ENCODE measurements at regions not wholly inside any gene's neighbourhood (a gene's known extent, or its start where the extent isn't known, plus 50 kb on each side); places are given as distances from the start of the nearest gene placed in this dataset.

DNA sequence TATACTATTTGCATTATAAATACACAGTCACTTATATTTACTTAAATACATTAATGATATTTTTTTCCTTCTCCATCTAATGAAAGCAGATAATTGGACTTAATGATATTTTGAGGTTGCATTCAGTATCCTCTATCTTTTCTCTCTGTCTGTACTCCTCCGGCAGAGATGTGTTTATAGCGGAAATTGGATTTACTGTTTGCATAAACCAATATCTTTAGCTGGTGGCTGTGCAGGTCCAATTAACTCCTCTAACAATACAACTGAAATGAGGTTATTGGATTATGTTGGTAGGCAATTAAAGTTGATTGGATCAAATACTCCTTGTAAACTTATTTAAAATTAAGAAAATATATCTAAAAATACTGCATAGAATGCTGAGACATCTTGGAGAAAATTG is 1044.2 kb upstream of the SORCS1 start:
- DNase-seq (ENCODE audit: extremely low read depth, low read depth, low spot score) = no peak

- no peak for DNase-seq (ENCODE audit: extremely low read depth, low read depth, low spot score)
These were observed 1043.5 kb upstream of the SORCS1 start for GRCh38 chr10:108208038-108208437.

GRCh38 chr10:108204528-108205305 is 1040.2 kb upstream of the SORCS1 start:
- DNase-seq (ENCODE audit: extremely low read depth, low read depth, low spot score) = no peak

DNA sequence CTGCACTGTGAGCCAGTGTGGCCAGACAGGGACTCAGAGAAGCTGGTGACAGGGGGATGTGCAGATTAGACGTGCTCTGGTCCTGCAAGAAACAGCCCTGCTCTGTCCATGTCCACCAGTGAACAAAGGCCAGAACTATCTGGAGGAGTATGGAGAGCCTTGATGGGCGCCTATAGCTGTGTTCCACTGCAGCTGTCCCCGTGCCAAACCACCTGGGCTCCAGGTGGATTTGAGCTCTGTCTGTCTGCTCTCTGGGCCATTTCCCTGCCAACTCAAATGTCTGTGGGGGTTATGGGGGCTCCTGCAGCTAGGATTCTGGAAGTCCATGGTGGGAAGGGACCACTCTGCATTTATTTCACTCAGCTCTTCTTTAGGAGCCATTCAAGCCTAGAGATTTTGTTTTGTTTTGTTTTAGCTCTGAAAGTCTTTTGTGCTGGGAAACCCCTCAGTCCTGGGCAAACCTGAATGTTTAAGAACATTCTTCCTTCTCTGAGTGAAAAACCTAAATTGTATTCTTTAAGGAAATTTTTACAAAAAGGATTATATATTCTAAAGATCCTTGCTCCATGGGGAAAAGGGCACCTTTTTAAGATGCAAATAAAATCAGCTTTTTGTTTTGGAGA is 1039.5 kb upstream of the SORCS1 start:
- DNase-seq (ENCODE audit: extremely low read depth, low read depth, low spot score) = no peak

DNA sequence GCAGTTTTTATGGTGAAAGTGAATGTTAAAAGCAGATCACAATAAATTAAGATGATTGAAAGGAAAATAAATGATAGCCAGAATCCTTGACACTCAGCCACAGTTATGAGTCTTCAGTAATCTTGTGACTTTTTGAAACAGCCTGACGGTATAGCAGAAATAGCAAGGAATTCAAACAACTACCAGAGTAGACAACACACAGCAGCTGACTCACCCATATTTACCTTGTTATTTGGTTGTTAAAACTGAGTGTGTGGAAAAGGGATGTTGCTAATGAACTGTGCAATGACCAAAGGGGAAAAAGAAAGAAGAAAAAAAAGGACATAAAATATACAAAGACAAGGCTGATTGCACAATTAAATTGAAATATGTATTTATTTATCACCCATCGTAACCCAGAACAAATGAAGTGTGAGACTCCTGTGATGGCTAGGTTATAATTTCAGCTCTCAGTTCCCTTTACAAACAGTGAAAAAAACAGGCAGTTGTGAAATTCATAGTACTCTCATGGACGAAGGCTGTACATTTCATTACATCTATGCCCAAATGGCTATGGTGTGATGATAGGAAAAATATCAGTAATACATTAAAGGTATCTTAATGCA is 1023.0 kb upstream of the SORCS1 start:
- DNase-seq (ENCODE audit: extremely low read depth, low read depth, low spot score) = no peak

GRCh38 chr10:108184114-108184513 is 1019.6 kb upstream of the SORCS1 start:
- no peak for DNase-seq (ENCODE audit: extremely low read depth, low read depth, low spot score)

GRCh38 chr10:108180878-108181277 is 1016.4 kb upstream of the SORCS1 start:
- no peak for DNase-seq (ENCODE audit: extremely low read depth, low read depth, low spot score)

- DNase-seq (ENCODE audit: extremely low read depth, low read depth, low spot score) = no peak
These were observed 1005.3 kb upstream of the SORCS1 start for GRCh38 chr10:108169846-108170245.

DNA sequence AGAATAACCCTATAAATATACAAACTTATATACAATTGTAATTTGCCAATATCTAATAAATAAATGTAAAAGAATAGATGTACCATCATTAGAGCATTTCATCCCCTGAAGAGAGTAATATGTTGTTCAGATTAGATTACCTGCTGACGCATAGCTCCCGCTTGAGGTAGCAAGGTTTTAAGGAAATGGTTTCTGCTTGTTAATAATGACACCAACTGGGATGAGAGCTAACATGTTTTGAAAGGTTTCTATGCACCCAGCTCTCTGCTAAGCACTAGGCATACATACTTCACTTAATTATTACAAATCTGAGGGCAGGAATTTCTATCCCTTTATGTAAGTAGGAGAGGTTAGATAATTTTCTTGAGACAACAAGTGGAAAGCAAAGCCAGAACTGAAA is 1003.3 kb upstream of the SORCS1 start:
- no peak for DNase-seq (ENCODE audit: extremely low read depth, low read depth, low spot score)

DNA sequence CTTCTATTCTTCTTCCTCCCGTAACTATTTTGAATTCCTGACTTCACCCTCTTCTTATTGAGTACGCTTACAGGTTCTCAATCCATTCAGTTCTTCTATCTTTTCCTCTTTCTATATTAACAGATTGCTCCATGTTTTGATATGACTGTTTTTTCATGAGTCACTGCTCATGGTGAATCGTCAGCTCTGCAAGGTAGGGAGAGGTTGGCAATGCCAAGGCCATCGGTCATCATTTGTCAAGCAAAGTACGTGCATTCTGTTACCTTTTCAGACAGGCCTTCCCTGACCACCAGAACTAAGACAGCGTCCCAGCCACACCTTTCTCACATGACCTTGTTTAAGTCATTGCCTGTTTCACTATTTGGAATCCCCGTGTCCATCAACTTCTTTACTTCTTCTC is 1001.9 kb upstream of the SORCS1 start:
- DNase-seq (ENCODE audit: extremely low read depth, low read depth, low spot score) = no peak

- no peak for DNase-seq (ENCODE audit: extremely low read depth, low read depth, low spot score)
These were observed 982.8 kb upstream of the SORCS1 start for GRCh38 chr10:108147346-108147745.

DNA sequence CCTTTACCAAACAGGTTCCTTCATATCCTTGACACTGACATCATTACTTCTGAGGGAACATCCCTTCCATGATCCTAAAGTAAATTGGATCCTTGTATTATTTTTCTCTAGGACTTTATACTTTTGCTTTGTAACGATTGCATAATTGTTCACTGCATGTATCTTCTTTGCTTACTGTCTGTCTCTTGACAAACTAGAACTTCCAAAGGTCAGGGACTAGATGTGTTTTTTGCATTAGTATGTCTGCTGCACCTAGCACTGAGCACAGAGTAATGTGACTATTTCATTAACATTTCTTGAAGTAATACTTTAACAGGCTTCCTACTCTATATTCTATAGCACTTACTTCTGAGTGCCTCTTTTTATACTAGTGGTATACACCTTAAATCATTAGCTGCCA is 976.6 kb upstream of the SORCS1 start:
- no peak for DNase-seq (ENCODE audit: extremely low read depth, low read depth, low spot score)

GRCh38 chr10:108132303-108132702 is 967.8 kb upstream of the SORCS1 start:
- DNase-seq (ENCODE audit: extremely low read depth, low read depth, low spot score) = no peak

- DNase-seq (ENCODE audit: extremely low read depth, low read depth, low spot score) = no peak
These were observed 966.1 kb upstream of the SORCS1 start for GRCh38 chr10:108130575-108130974.

DNA sequence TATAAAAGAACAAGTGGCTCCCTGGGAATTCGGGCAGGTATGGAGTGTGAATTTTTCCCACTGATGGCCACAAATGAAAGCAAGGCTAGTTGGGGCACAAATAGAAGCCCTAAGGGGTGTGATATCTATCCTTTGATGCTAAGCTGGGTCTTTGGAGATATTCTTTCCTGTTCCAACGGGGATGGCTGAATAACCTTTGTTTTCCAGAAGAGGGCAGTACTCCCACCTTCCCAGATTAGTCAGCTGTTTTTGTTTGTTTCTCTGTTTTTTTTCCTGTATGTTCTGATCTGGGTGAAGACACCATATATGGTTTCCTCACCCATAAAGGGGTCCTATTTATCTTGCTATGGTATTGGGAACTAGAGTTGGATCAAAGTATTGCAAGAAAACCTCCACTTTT is 947.7 kb upstream of the SORCS1 start:
- DNase-seq (ENCODE audit: extremely low read depth, low read depth, low spot score) = no peak

DNA sequence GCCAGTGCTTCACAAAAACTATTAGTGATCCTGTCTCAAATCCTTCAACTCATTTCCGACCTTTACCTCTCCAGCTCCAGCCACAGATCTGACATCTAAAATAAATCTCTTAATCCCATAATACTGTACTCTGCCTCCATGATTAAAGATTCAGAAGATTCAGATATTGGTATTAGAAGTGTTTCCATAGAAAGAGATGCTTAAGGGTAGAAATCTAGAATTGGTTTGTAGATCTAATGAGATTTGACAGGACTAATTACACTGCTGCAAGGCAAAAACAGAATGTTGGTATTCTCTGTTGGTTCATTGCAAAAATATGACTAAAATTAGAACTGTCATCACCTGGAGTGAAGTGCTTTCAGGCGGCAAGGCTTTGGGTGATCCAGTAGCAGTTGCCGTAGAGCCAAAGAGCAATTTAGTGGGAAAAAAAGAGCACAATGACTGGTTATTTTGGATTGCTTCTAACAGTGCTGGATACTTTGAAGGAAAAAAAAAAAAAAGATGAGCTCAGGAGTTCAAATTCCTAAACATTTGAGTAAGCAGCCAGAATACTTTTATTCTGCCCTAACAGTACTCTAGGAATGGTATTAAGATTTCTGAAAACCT is 940.1 kb upstream of the SORCS1 start:
- no peak for DNase-seq (ENCODE audit: extremely low read depth, low read depth, low spot score)

GRCh38 chr10:108097258-108097657 is 932.8 kb upstream of the SORCS1 start:
- no peak for DNase-seq (ENCODE audit: extremely low read depth, low read depth, low spot score)

- DNase-seq (ENCODE audit: extremely low read depth, low read depth, low spot score) = no peak
These were observed 931.7 kb upstream of the SORCS1 start for GRCh38 chr10:108095932-108096925.

DNA sequence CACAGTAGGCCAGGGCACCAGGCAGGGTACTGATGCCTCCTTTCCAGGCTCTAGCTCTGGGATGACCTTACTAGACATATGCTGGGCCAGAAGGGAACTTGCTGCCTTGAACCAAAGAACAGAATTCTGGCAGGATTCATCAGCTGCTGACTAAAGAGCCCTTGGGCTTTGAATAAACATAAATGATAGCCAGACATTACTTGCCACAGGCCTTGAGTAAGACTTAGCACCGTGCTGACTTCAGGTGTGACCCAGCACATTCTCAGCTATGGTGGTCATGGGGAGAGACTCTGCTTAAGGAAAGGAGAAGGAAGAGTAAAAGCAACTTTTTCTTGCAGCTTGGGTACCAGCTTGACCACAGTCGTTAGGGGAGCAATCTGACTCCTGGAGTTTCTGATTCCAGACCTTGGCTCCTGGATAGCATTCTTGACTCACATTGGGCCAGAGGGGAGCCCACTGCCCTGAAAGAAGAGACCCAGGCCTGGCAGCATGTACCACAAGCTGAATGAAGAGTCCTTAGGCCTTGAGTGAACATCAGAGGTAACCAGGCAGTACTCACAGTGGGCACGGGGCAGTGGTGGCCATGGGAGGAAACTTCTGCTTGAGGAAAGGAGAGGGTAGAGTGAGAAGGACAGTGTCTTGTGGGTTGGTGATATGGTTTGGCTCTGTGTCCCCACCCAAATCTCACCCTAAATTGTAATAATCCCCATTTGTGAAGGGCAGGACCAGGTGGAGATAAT is 926.1 kb upstream of the SORCS1 start:
- DNase-seq (ENCODE audit: extremely low read depth, low read depth, low spot score) = no peak

GRCh38 chr10:108086502-108086901 is 922.0 kb upstream of the SORCS1 start:
- no peak for DNase-seq (ENCODE audit: extremely low read depth, low read depth, low spot score)
